Lower leg skin (tissue), 3 donors: ENCODE measurements at regions not wholly inside any gene's neighbourhood (a gene's known extent, or its start where the extent isn't known, plus 50 kb on each side); places are given as distances from the start of the nearest gene placed in this dataset.

Experiments used
- POLR2A ChIP-seq, 2 donors: fragments of 450-650 bp; IDR thresholded peaks; one replicate each; pipeline ENCODE4 v1.6.1; 2016 to 2017; ENCODE audit warnings: antibody characterized with exemption in 2 of 2, mild to moderate bottlenecking in 1 of 2, moderate library complexity in 1 of 2
- TF ChIP-seq, protein P1 (sequence below), 3 donors: fragments of 450-650 bp; IDR thresholded peaks; one replicate each; pipeline ENCODE4 v1.5.1; 2016; ENCODE audit warnings: antibody characterized with exemption in 3 of 3, mild to moderate bottlenecking in 3 of 3, moderate library complexity in 2 of 3

DNA sequence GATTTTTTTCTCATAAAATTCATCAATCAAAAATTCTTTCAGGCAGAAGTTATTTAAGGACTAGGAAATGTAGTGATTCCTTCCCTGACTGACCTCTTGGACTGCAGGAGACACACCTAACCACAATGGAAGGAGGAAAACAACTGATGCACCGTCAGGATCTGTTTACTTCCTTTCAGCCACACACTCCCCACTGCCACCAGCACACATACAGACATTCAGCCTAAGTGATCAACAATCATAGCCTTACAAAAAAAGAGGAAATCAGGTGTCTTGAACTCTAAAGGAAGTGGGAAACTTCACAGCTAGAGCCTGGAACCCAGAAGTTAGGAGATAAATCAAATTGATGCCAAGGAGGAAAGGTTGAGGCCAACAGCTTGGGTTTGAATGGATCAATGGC, 213.5 kb upstream of the ACVR2A start:
- TF ChIP-seq, protein P1, sequence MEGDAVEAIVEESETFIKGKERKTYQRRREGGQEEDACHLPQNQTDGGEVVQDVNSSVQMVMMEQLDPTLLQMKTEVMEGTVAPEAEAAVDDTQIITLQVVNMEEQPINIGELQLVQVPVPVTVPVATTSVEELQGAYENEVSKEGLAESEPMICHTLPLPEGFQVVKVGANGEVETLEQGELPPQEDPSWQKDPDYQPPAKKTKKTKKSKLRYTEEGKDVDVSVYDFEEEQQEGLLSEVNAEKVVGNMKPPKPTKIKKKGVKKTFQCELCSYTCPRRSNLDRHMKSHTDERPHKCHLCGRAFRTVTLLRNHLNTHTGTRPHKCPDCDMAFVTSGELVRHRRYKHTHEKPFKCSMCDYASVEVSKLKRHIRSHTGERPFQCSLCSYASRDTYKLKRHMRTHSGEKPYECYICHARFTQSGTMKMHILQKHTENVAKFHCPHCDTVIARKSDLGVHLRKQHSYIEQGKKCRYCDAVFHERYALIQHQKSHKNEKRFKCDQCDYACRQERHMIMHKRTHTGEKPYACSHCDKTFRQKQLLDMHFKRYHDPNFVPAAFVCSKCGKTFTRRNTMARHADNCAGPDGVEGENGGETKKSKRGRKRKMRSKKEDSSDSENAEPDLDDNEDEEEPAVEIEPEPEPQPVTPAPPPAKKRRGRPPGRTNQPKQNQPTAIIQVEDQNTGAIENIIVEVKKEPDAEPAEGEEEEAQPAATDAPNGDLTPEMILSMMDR (IDR thresholded peaks at IDR 0.05): no peak
- no peak for TF ChIP-seq POLR2A (IDR thresholded peaks at IDR 0.05)
